HL-60 (cell line): ENCODE measurements at regions not wholly inside any gene's neighbourhood (a gene's known extent, or its start where the extent isn't known, plus 50 kb on each side); places are given as distances from the start of the nearest gene placed in this dataset.

ENCODE experiments used
- CTCF ChIP-seq: IDR thresholded peaks from one replicate; pipeline ENCODE4 v1.5.1; 2011; ENCODE audit warnings: low read length, control low read depth, inconsistent platforms; ENCODE audit not compliant: insufficient read depth
- GABPA ChIP-seq: IDR thresholded peaks from 2 replicates; pipeline ENCODE4 v1.6.1; 2012; ENCODE audit warnings: low read depth
- POLR2AphosphoS5 ChIP-seq: IDR thresholded peaks from 2 replicates; pipeline ENCODE4 v1.6.1; 2012; ENCODE audit warnings: low read depth
- REST ChIP-seq: IDR thresholded peaks from 2 replicates; pipeline ENCODE4 v1.6.1; 2012; ENCODE audit warnings: low read depth; ENCODE audit not compliant: insufficient replicate concordance
- SPI1 ChIP-seq: IDR thresholded peaks from 2 replicates; pipeline ENCODE4 v1.6.1; 2012; ENCODE audit warnings: low read depth, mild to moderate bottlenecking, borderline replicate concordance

GRCh38 chr15:79609506-79609905 lies 177.4 kb downstream of the MINAR1 start:
- TF ChIP-seq POLR2AphosphoS5 (no peak), CTCF (no peak), GABPA (no peak), REST (no peak), SPI1 (no peak)
